PC-3 (cell line): ENCODE measurements at regions not wholly inside any gene's neighbourhood (a gene's known extent, or its start where the extent isn't known, plus 50 kb on each side); places are given as distances from the start of the nearest gene placed in this dataset.

ENCODE experiments used
- CTCF ChIP-seq: fragments of 300-600 bp; sonication (generic); conservative IDR thresholded peaks from 2 replicates; pipeline ENCODE4 v1.5.1; 2017; ENCODE audit warnings: antibody characterized with exemption, low read depth, mild to moderate bottlenecking, low read length
- EZH2 ChIP-seq: fragments of 300-600 bp; sonication (generic); IDR thresholded peaks from one replicate; pipeline ENCODE4 v1.6.1; 2017; ENCODE audit warnings: antibody characterized with exemption, mild to moderate bottlenecking, low read length; ENCODE audit not compliant: unreplicated experiment
- EZH2phosphoT487 ChIP-seq: fragments of 300-600 bp; sonication (generic); IDR thresholded peaks from 2 replicates; pipeline ENCODE4 v1.6.1; 2018; ENCODE audit warnings: mild to moderate bottlenecking, antibody characterized with exemption, low read length, borderline replicate concordance

GRCh38 chr4:67403342-67403741, 142.0 kb downstream of the CENPC start:
- TF ChIP-seq CTCF: no peak
- TF ChIP-seq EZH2: no peak
- TF ChIP-seq EZH2phosphoT487: no peak
